Parathyroid adenoma (tissue), 2 donors: ENCODE measurements at regions not wholly inside any gene's neighbourhood (a gene's known extent, or its start where the extent isn't known, plus 50 kb on each side); places are given as distances from the start of the nearest gene placed in this dataset.

ENCODE experiments used
- H2AFZ ChIP-seq: fragments of 300-600 bp; sonication (generic); one replicate; pipeline ENCODE4 v1.7.0; 2017; ENCODE audit warnings: antibody characterized with exemption, mild to moderate bottlenecking
- H3K27ac ChIP-seq: fragments of 300-600 bp; sonication (generic); one replicate; pipeline ENCODE4 v1.7.0; 2017
- H3K27me3 ChIP-seq: fragments of 300-600 bp; sonication (generic); one replicate; pipeline ENCODE4 v1.7.0; 2017; ENCODE audit warnings: low read length; ENCODE audit not compliant: control insufficient read depth, insufficient read depth
- H3K36me3 ChIP-seq: fragments of 300-600 bp; sonication (generic); one replicate; pipeline ENCODE4 v1.7.0; 2017; ENCODE audit warnings: low read length; ENCODE audit not compliant: control insufficient read depth, insufficient read depth
- H3K4me1 ChIP-seq: fragments of 300-600 bp; sonication (generic); one replicate; pipeline ENCODE4 v1.7.0; 2017; ENCODE audit warnings: control low read depth
- H3K4me2 ChIP-seq: fragments of 300-600 bp; sonication (generic); one replicate; pipeline ENCODE4 v1.7.0; 2017; ENCODE audit warnings: low read length
- H3K4me3 ChIP-seq: fragments of 300-600 bp; sonication (generic); one replicate; pipeline ENCODE4 v1.7.0; 2017; ENCODE audit warnings: low read depth, low read length
- H3K79me2 ChIP-seq: fragments of 300-600 bp; sonication (generic); one replicate; pipeline ENCODE4 v1.7.0; 2017; ENCODE audit warnings: control low read depth
- H3K9ac ChIP-seq: fragments of 300-600 bp; sonication (generic); one replicate; pipeline ENCODE4 v1.7.0; 2017; ENCODE audit warnings: mild to moderate bottlenecking
- H3K9me3 ChIP-seq: fragments of 300-600 bp; sonication (generic); one replicate; pipeline ENCODE4 v1.7.0; 2017; ENCODE audit warnings: low read length; ENCODE audit not compliant: control insufficient read depth
- TF ChIP-seq, protein P1 (sequence below): fragments of 300-600 bp; sonication (generic); IDR thresholded peaks from one replicate; pipeline ENCODE4 v1.7.0; 2017; ENCODE audit warnings: antibody characterized with exemption, mild to moderate bottlenecking
- donor health status: primary hyperparathyroidism.

DNA sequence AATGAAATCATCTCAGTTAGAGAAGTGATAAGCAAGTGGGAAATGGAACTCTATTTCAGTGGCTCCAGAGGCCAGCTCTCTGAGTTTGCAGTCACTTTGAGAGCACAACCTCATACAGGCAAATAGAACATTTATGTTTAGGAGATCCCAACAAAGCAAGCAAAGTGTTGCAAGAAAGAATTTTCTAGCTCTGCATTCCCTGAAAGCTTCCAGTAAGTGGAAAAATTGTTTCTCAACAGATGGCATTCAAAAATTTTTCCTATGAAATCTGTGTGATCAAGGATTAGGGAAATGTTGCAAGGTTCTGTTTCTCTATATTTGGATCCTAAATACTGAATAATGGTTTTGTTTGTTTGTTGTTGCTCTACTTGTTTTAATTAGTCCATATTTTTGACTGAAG is 764.2 kb upstream of the ZNF608 start:
- TF ChIP-seq, protein P1, sequence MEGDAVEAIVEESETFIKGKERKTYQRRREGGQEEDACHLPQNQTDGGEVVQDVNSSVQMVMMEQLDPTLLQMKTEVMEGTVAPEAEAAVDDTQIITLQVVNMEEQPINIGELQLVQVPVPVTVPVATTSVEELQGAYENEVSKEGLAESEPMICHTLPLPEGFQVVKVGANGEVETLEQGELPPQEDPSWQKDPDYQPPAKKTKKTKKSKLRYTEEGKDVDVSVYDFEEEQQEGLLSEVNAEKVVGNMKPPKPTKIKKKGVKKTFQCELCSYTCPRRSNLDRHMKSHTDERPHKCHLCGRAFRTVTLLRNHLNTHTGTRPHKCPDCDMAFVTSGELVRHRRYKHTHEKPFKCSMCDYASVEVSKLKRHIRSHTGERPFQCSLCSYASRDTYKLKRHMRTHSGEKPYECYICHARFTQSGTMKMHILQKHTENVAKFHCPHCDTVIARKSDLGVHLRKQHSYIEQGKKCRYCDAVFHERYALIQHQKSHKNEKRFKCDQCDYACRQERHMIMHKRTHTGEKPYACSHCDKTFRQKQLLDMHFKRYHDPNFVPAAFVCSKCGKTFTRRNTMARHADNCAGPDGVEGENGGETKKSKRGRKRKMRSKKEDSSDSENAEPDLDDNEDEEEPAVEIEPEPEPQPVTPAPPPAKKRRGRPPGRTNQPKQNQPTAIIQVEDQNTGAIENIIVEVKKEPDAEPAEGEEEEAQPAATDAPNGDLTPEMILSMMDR = no peak
- H3K27me3 ChIP-seq = no peaks in the 10 kb centered on the region
- no peak overlapping the region for H3K9ac ChIP-seq
- no peaks in the 10 kb centered on the region for H3K4me1 ChIP-seq
- no peaks in the 10 kb centered on the region for H3K9me3 ChIP-seq
- H3K27ac ChIP-seq = no peak overlapping the region
- no peaks in the 10 kb centered on the region for H3K79me2 ChIP-seq
- no peak overlapping the region for H2AFZ ChIP-seq
- no peaks in the 10 kb centered on the region for H3K36me3 ChIP-seq
- no peak overlapping the region for H3K4me2 ChIP-seq
- H3K4me3 ChIP-seq = no peak overlapping the region

DNA sequence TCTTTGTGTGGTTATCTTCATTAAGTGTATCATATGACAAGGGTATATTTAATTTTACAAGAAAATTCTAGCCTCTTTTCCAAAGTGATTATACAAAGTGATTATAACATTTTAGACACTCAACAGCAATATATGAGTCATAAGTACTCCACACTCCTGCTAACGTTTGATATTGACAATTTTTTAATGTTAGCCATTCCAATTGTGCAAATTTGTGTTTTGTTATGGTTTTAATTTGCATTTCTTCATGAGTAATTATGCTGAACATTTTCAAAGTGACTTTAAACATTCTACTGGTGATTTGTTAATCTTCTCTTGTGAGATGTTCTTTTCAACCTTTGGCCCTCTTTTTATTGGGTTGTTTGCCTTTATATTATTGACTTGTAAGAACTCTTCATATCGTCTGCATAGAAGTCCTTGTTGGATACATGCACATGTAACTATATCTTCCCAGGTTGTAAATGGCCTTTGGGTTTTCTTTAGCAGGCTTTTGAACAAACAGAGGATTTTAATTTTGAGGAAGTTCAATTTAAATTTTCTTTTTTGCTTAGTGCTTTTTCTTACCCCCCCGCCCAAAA is 771.6 kb upstream of the ZNF608 start:
- Histone ChIP-seq H3K4me3 (no peak overlapping the region), H3K4me1 (no peaks in the 10 kb centered on the region), H3K9me3 (no peaks in the 10 kb centered on the region), H3K27me3 (no peaks in the 10 kb centered on the region), H3K36me3 (no peaks in the 10 kb centered on the region), H3K79me2 (no peaks in the 10 kb centered on the region), H3K9ac (no peak overlapping the region), H2AFZ (no peak overlapping the region), H3K27ac (no peak overlapping the region), H3K4me2 (no peak overlapping the region)
- TF ChIP-seq, protein P1 = no peak

DNA sequence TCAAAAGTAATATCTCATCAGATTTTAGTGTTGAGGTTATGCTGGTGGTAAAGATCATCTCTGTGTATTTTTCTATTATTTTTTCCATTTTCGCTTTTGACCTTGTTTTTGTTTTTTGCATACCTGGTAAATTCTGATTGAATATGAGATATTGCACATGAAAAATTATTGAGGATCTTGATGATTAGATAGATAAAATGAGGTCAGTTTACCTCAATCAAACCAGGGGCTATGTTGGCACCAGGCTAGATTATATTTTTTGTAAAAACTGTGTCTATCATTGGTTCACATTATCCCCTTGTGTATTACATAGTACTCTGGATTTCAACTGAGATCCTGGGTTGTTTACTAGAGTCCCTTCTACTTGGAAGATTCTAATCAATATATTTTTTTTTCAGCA is 774.9 kb upstream of the ZNF608 start:
- Histone ChIP-seq H3K4me3 (no peak overlapping the region), H3K4me1 (no peaks in the 10 kb centered on the region), H3K27me3 (no peaks in the 10 kb centered on the region), H3K9ac (no peak overlapping the region), H3K36me3 (no peaks in the 10 kb centered on the region), H3K4me2 (no peak overlapping the region), H3K79me2 (no peaks in the 10 kb centered on the region), H3K27ac (no peak overlapping the region), H2AFZ (no peak overlapping the region), H3K9me3 (no peaks in the 10 kb centered on the region)
- TF ChIP-seq, protein P1 = no peak

DNA sequence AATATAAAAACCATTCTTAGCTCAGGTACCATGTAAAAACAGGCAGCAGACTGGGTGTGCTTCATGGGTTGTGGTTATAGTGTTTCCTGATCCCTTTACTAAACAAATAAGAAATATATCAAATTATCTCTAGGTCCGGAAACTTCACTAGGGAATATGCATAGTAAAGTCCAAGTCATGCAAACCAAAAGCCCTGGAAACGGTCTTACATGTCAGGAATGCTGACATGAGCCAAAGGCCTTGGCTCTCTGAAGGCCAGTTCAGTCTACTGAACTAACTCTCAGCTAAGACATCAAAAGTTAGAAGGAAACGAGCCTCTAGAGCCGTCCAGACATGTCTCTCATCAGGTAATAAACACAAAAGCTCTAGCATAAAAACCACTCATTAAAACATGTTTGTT is 778.9 kb upstream of the ZNF608 start:
- Histone ChIP-seq H3K4me1 (no peaks in the 10 kb centered on the region), H3K9ac (no peak overlapping the region), H3K27me3 (no peaks in the 10 kb centered on the region), H3K79me2 (no peaks in the 10 kb centered on the region), H3K27ac (no peak overlapping the region), H3K9me3 (no peaks in the 10 kb centered on the region), H2AFZ (no peak overlapping the region), H3K4me3 (no peak overlapping the region), H3K4me2 (no peak overlapping the region), H3K36me3 (no peaks in the 10 kb centered on the region)
- TF ChIP-seq, protein P1 = no peak

DNA sequence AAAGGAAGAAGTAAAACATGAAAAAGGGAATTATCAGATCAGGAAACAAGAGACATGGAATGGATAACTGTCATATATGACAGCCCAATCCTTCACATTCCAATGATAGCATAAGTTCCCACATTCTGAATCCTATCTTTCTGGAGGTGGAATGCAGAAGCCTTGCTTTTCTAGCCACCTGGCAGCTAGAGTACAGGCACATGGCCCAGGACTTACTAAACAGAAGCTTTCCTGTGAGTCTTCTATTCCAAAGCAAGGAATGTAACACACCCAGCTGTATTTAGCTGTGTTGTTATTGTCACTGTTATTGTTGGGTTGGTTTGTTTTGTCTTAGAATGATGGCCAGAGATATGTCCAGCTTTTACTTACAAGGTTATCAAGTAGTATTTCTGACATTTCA is 780.5 kb upstream of the ZNF608 start:
- H3K27me3 ChIP-seq = no peaks in the 10 kb centered on the region
- no peak overlapping the region for H3K9ac ChIP-seq
- no peaks in the 10 kb centered on the region for H3K36me3 ChIP-seq
- no peak overlapping the region for H3K27ac ChIP-seq
- H2AFZ ChIP-seq = no peak overlapping the region
- no peaks in the 10 kb centered on the region for H3K79me2 ChIP-seq
- no peak overlapping the region for H3K4me2 ChIP-seq
- TF ChIP-seq, protein P1 = no peak
- no peaks in the 10 kb centered on the region for H3K4me1 ChIP-seq
- no peak overlapping the region for H3K4me3 ChIP-seq
- no peaks in the 10 kb centered on the region for H3K9me3 ChIP-seq
